Fibroblast of skin of abdomen (primary cell): ENCODE measurements at regions not wholly inside any gene's neighbourhood (a gene's known extent, or its start where the extent isn't known, plus 50 kb on each side); places are given as distances from the start of the nearest gene placed in this dataset.
"Not testable (repeated sequence)": the region's sequence is repeated elsewhere in the genome, so short reads cannot be mapped to it uniquely, and the experiment has no call there.

Experiments used
- DNase-seq: peaks from one replicate; pipeline ENCODE4 v3.0.0-alpha.2; 2013

DNA sequence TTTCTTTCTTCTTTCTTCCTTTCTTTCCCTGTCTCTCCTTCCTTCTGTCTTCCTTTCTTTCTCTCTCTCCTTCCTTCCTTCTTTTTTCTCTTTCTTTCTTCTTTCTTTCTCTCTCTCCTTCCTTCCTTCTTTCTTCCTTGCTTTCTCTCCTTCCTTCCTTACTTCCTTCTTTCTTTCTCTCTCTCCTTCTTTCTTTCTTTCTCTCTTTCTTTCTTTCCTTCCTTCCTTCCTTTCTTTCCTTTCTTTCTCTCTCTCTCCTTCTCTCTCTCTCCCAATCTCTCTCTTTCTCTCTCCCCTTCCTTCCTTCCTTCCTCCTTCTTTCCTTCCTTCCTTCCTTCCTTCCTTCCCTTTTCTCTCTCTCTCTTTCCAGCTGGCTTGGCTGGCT lies 2806.6 kb downstream of the RPIA start:
- not testable (repeated sequence) for DNase-seq

DNA sequence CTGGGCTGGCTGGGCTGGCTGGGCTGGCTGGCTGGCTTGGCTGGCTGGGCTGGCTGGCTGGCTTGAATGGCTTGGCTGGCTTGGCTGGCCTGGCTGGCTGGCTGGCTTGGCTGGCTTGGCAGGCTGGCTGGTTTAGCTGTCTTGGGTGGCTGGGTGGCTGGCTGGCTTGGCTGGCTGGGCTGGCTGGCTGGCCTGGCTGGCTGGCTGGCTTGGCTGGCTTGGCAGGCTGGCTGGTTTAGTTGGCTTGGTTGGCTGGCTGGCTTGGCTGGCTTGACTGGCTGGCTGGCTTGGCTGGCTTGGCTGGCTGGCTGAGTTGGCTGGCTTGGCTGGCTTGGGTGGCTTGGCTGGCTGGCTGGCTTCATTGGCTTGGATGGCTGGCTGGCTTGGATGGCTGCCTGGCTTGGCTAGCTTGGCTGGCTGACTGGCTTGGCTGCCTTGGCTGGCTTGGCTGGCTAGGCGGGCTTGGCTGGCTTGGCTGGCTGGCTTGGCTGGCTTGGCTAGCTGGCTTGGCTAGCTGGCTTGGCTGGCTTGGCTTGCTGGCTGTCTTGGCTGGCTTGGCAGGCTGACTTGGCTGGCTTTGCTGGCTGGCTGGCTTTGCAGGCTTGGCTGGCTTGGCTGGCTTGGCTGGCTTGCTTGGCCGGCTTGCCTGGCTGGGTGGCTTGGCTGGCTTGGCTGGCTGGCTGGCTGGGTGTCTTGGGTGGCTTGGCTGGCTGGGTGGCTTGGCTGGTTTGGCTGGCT lies 2807.2 kb downstream of the RPIA start:
- DNase-seq: not testable (repeated sequence)

DNA sequence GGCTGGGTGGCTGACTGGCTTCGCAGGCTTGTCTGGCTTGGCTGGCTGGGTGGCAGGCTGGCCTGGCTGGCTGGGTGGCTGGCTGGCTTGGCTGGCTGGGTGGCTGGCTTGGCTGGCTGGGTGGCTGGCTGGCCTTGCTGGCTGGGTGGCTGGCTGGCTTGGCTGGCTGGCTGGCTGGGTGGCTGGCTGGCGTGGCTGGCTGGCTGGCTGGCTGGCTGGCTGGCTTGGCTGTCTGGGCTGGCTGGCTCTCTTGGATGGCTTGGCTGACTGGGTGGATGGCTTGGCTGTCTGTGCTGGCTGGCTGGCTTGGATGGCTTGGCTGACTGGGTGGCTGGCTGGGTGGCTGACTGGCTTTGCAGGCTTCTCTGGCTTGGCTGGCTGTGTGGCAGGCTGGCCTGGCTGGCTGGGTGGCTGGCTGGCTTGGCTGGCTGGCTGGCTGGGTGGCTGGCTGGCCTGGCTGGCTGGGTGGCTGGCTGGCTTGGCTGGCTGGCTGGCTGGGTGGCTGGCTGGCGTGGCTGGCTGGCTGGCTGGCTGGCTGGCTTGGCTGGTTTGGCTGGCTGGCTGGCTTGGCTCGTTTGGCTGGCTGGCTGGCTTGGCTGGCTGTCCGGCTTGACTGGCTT lies 2808.1 kb downstream of the RPIA start:
- DNase-seq: not testable (repeated sequence)

- DNase-seq: not testable (repeated sequence)
Observed at GRCh38 chr2:91500246-91500977, 2808.9 kb downstream of the RPIA start.

DNA sequence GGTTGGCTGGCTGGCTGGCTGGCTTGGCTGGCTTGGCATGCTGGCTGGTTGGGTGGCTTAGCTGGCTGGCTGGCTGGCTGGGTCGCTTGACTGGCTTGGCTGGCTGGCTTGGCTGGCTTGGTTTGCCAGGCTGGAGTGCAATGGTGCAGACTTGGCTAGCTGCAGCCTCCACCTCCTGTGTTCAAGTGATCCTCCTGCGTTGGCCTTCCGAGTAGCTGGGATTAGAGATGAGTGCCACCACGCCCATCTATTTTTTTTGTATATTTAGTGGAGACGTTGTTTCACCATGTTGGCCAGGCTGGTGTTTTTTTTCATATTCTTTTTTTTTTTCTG lies 2809.5 kb downstream of the RPIA start:
- DNase-seq: not testable (repeated sequence)

DNA sequence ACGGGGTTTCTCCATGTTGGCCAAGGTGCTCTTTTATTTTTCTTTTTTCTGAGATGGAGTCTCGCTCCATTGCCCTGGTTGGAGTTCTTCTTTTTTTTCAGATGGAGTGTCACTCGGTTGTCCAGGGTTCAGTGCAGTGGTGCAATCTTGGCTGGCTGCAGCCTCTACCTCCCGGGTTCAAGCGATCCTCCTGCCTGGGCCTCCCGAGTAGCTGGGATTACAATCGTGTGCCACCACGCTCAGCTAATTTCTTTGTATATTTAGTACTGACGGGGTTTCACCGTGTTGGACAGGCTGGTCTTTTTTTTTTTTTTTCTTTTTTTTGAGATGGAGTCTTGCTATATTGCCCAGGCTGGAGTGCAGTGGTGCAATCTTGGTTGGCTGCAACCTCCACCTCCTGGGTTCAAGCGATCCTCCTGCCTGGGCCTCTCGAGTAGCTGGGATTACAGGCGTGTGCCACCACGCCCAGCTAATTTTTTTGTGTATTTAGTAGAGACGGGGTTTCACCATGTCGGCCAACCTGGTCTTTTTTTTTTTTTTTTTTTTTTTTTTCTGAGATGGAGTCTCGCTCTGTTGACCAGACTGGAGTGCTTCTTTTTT lies 2810.1 kb downstream of the RPIA start:
- not testable (repeated sequence) for DNase-seq

GRCh38 chr2:91503572-91503958 lies 2812.1 kb downstream of the RPIA start:
- DNase-seq: not testable (repeated sequence)

DNA sequence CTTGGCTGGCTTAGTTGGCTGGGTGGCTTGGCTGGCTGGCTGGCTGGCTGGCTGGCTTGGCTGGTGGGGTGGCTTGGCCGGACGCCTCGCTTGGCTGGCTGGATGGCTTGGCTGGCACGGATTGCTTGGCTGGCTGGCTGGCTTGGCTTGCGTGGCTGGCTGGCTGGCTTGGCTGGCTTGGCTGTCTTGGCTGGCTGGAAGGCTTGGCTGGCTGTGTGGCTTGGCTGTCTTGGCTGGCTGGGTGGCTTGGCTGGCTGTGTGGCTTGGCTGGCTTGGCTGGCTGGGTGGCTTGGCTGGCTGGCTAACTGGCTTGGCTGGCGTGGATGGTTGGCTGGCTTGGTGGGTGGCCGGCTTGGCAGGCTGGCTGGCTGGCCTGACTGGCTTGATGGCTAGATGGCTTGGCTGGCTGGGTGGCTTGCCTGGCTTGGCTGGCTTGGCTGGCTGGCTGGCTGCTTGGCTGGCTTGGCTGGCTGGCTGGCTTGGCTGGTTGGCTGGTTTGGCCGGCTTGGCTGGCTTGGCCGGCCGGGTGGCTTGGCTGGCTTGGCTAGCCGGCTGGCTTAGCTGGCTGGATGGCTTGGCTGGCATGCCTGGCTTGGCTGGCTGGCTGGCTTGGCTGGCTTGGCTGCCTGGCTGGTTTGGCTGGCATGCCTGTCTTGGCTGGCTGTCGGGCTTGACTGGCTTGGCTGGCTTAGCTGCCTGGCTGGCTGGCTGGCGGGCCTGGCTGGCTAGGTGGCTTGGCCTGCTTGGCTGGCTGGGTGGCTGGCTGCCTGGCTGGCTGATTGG lies 2812.7 kb downstream of the RPIA start:
- DNase-seq: not testable (repeated sequence)

- not testable (repeated sequence) for DNase-seq
Observed at GRCh38 chr2:91508816-91509215, 2817.3 kb downstream of the RPIA start.

DNA sequence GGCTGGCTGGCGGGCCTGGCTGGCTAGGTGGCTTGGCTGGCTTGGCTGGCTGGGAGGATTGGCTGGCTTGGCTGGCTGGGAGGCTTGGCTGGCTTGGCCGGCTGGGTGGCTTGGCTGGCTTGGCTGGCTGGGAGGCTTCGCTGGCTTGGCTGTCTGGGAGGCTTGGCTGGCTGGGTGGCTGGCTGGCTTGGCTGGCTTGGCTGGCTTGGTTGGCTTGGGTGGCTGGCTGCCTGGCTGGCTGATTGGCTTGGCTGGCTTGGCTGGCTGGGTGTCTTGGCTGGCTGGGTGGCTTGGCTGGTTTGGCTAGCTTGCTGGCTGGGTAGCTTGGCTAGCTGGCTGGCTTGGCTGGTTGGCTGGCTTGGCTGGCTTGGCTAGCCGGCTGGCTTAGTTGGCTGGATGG lies 2817.8 kb downstream of the RPIA start:
- DNase-seq: not testable (repeated sequence)

DNA sequence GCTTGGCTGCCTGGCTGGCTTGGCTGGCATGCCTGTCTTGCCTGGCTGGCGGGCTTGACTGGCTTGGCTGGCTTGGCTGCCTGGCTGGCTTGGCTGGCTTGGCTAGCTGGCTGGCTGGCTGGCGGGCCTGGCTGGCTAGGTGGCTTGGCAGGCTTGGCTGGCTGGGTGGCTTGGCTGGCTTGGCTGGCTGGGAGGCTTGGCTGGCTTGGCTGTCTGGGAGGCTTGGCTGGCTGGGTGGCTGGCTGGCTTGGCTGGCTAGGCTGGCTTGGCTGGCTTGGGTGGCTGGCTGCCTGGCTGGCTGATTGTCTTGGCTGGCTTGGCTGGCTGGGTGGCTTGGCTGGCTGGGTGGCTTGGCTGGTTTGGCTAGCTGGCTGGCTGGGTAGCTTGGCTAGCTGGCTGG lies 2819.7 kb downstream of the RPIA start:
- not testable (repeated sequence) for DNase-seq

- not testable (repeated sequence) for DNase-seq
Observed at GRCh38 chr2:91515966-91516365, 2824.5 kb downstream of the RPIA start.

DNA sequence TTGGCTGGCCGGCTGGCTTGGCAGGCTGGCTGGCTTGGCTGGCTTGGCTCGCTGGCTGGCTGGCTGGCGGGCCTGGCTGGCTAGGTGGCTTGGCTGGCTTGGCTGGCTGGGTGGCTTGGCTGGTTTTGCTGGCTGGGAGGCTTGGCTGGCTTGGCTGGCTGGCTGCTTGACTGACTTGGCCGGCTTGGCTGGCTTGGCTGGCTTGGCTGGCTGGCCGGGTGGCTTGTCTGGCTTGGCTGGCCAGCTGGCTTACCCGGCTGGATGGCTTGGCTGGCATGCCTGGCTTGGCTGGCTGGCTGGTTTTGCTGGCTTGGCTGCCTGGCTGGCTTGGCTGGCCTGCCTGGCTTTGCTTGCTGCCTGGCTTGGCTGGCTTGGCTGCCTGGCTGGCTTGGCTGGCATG lies 2825.2 kb downstream of the RPIA start:
- DNase-seq: not testable (repeated sequence)

GRCh38 chr2:91517846-91518245 lies 2826.4 kb downstream of the RPIA start:
- not testable (repeated sequence) for DNase-seq

DNA sequence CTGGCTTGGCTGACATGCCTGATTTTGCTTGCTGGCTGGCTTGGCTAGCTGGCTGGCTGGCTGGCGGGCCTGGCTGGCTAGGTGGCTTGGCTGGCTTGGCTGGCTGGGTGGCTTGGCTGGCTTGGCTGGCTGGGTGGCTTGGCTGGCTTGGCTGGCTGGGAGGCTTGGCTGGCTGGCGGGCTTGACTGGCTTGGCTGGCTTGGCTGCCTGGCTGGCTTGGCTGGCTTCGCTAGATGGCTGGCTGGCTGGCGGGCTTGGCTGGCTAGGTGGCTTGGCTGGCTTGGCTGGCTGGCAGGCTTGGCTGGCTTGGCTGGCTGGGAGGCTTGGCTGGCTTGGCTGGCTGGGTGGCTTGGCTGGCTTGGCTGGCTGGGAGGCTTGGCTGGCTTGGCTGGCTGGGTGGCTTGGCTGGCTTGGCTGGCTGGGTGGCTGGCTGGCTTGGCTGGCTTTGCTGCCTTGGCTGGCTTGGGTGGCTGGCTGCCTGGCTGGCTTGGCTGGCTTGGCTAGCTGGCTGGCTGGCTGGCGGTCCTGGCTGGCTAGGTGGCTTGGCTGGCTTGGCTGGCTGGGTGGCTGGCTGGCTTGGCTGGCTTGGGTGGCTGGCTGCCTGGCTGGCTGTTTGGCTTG lies 2827.0 kb downstream of the RPIA start:
- not testable (repeated sequence) for DNase-seq

- DNase-seq: not testable (repeated sequence)
Observed at GRCh38 chr2:91519359-91519758, 2827.9 kb downstream of the RPIA start.

GRCh38 chr2:91519914-91520313 lies 2828.4 kb downstream of the RPIA start:
- not testable (repeated sequence) for DNase-seq

- not testable (repeated sequence) for DNase-seq
Observed at GRCh38 chr2:91520523-91520922, 2829.1 kb downstream of the RPIA start.

- DNase-seq: not testable (repeated sequence)
Observed at GRCh38 chr2:91520972-91521535, 2829.6 kb downstream of the RPIA start.

GRCh38 chr2:91521944-91522343 lies 2830.5 kb downstream of the RPIA start:
- DNase-seq: not testable (repeated sequence)

DNA sequence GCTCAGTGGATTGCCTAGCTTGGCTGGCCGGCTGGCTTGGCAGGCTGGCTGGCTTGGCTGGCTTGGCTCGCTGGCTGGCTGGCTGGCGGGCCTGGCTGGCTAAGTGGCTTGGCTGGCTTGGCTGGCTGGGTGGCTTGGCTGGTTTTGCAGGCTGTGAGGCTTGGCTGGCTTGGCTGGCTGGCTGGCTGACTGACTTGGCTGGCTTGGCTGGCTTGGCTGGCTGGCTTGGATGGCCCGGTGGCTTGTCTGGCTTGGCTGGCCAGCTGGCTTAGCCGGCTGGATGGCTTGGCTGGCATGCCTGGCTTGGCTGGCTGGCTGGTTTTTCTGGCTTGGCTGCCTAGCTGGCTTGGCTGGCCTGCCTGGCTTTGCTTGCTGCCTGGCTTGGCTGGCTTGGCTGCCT lies 2831.4 kb downstream of the RPIA start:
- DNase-seq: not testable (repeated sequence)
